ENCODE measurements at regions not wholly inside any gene's neighbourhood (a gene's known extent, or its start where the extent isn't known, plus 50 kb on each side); places are given as distances from the start of the nearest gene placed in this dataset.
A peak's percentile ranks its signal among the peaks of the same experiment; 100 is the strongest.
"Not testable (repeated sequence)": the region's sequence is repeated elsewhere in the genome, so short reads cannot be mapped to it uniquely, and the experiment has no call there.

DNA sequence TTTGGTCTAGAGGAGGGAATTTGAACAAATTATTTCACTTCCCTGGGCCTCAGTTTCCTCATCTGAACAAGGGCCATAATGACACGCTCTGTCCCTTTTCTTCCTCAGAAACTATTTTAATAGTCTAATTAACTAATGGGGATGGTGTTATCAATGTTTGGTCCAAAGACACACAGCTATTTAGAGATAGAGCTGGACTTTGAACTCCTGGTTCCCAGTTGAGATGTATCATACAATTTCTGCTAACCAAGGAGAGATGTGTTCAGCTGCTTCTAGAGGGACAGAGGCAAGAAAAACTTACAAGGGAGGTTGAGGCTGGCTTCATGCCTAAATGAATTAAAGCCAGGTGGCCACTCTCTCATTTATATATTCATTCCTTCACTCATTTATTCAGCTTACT lies 90.6 kb upstream of the CLINT1 start:
- no peak for DNase-seq (ENCODE audit: low read depth in 2 of 2)

DNA sequence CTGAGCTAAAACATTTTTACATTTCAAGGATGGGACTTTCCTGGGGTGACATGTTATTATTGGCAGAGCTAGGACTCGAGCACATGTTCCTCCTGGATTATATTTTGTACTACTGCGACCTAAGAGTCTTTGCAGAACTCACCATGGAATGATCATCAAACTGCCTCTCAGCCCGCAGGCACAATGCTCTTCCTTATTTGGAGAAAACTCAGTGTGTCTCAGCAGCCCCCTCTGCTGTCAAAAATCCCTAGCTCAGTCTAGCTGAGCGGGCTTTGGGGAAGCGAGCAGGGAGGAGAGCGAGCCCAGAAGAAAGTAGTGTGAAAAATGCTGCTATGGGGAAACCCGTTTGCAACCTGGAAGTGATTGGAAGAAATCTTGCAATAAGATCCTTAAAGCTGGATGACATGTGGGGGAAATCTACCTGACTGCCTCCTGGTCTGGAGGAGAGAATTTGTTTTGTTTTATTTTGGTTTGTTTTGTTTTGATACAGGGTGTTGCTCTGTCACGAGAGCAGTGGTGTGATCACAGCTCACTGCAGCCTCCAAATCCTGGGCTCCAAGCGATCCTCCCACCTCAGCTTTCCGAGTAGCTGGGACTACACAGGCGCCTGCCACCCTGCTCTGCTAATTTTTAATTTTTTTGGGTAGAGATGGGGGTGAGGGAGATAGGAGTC lies 89.9 kb upstream of the CLINT1 start:
- peak; percentile 87 to 91 for DNase-seq (ENCODE audit: low read depth in 2 of 2)

DNA sequence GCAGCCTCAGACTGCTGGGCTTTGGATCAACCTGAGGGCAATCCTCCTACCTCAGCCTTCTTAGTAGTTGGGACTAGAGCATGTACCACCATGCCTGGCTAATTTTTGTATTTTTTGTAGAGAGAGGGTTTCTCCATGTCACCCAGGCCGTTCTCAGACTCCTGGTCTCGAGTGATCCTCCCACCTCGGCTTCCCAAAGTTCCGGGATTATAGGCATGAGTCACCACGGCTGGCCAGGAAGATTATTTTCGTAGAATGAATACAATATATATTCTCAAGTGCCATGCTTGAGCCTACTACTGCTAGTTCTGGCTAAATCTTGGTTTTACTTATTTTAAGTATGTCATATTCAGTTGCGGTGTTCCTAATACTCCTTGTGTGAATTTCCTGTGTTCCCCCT lies 88.2 kb upstream of the CLINT1 start:
- DNase-seq (ENCODE audit: low read depth in 2 of 2) = peak; percentile 9 to 11

DNA sequence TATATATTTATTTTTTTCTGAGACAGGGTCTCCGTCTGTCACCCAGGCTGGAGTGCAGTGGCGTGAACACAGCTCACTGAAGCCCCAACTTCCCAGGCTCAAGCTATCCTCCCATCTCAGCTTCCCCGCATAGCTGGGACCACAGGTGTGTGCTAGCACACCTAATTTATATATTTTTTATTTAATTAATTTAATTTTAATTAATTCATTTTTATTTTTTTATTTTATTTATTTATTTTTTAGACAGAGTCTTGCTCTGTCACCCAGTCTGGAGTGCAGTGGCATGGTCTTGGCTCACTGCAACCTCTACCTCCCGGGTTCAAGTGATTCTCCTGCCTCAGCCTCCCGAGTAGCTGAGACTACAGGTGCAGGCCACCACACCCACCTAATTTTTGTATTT lies 86.9 kb upstream of the CLINT1 start:
- not testable (repeated sequence) for DNase-seq (ENCODE audit: low read depth in 2 of 2)

DNA sequence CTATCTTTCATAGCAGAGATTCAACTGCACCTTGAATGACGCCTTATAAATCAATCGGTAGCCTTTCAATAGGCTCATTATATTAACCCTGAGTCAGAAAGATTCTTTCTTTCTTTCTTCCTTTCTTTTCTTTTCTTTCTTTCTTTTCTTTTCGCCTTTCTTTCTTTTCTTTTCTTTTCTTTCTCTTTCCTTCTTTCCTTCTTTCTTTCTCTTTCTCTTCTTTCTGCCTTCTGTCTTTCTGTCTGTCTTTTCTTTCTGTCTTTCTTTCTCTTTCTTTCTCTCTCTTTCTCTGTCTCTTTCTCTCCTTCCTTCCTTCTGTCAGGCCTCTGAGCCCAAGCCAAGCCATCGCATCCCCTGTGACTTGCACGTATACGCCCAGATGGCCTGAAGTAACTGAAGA lies 86.0 kb upstream of the CLINT1 start:
- no peak for DNase-seq (ENCODE audit: low read depth in 2 of 2)

DNA sequence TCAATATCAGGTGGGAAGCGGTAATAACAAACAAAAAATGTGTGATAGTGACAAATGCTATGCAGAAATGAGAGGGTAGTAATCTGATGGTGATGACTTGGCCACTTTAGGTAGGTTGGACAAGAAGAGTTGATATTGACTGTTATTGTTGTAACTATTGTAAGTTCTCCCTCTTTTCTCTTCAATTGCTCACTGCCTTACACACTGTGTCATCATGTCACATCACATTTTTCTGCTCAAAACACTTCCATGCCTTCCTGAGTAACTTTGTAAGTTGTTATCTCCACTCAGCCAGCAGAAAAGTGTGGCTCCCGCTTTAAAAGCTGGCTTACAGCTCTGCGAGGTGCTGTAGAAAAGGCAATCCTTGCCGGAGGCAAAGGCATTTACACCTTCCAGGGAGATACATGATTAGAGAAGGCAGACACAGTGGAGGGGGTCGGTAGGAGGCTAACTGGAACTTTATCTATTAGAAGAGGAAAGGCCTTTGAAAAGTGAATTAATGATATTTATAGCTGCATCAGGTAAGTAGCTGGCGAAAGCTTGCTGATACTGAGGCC lies 85.2 kb upstream of the CLINT1 start:
- no peak for DNase-seq (ENCODE audit: low read depth in 2 of 2)

DNA sequence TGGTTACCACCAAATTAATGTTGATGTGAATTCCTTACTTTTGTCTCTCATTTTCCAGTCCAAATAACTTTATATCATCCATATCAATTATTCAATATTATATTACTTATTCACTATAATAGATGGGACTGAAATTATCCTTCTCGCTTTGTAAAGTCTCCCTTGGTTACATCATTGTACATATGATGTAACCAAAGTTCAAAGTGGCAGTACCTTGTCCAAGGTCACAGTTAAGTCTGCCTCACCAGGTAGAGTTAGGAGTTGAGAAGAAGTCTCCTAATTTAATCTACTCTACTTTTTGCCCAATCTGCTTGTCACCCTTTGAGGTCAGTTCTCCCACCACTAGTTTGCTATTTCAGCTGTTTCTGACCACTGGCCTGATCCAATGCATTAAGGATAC lies 83.7 kb upstream of the CLINT1 start:
- DNase-seq (ENCODE audit: low read depth in 2 of 2) = no peak

DNA sequence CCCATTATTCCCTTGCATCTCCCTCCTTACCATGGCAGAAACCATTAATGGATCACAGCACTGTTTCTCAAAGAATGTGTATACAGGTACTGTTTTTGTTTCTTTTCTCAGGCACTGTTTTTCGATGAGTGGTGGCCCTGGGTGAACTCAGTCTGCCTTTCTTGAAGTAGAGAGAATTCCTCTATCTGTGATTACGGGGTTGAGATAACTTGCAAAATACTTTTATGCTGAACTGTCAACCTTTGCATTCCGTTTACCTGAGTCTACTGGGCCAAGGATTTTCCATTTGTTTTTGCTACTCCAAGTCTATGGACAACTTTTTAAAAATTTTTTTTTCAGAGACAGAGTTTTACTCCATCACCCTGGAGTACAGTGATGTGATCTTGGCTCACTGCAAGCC lies 82.7 kb upstream of the CLINT1 start:
- DNase-seq (ENCODE audit: low read depth in 2 of 2) = no peak

DNA sequence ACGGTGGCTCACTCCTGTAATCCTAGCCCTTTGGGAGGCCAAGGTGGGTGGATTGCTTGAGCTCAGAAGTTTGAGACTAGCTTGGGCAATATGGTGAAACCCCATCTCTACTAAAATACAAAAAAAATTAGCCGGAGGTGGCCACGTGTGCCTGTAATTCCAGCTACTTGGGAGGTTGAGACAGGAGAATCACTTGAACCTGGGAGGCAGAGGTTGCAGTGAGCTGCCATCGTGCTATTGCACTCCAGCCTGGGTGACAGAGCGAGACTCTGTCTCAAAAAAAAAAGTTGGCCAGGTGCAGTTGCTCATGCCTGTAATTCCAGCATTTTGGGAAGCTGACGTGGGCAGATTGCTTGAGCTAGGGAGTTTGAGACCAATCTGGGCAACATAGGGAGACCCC lies 79.2 kb upstream of the CLINT1 start:
- not testable (repeated sequence) for DNase-seq (ENCODE audit: low read depth in 2 of 2)

DNA sequence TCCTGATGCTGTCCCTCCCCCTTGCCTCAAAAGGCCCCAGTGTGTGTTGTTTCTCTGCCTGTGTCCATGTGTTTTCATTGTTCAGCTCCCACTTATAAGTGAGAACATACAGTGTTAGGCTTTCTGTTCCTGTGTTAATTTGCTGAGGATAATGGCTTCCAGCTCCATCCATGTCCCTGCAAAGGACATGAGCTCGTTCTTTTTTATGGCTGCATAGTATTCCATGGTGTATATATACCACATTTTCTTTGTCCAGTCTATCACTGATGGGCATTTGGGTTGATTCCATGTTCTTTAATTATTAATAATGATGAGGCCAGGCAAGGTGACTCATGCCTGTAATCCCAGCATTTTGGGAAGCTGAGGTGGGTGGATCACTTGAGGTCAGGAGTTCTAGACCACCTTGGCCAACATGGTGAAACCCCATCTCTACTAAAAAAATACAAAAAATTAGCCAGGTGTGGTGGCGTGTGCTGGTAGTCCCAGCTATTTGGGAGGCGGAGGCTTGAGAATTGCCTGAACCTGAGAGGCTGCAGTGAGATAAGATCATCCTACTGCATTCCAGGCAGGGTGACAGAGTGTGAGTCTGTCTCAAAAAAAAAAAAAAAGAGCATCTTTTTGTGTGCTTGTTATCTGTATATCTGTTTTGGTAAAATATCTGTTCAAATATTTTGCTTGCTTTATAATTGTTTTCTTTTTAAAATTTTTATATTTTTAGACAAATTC lies 78.0 kb upstream of the CLINT1 start:
- DNase-seq (ENCODE audit: low read depth in 2 of 2) = not testable (repeated sequence)

DNA sequence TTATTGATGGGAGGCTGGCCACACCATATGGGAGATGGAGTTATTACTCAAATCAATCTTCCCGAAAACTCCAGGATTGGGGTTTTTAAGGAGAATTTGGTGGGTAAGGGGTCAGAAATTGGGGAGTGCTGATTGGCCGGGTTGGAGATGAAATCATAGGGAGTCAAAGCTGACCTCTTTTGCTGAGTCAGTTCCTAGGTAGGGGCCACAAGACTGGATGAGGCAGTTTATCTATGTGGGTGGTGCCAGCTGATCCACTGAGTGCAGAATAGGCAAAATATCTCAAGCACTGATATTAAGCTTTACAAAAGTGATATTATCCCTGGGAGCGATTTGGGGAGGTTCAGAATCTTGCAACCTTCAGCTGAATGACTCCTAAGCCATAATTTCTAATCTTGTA lies 75.7 kb upstream of the CLINT1 start:
- no peak for DNase-seq (ENCODE audit: low read depth in 2 of 2)

DNA sequence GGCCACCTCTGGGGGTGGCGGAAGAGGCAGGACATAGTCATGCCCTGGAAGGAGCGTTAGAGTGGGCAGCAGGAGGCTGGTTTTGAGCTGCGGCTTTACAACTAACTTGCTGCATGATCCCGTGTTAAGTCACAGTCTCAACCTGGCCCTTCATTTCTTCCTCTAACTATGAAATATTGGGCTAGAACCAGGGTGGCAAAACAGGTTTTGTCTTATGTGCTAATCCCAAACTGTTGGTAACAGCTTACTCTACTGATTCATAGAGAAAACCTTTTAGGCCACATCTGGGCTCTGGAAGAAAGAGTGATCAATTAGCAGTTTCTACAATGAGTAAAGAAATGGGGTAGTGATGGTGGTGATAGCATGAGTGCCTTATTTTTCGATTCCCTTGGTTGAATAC lies 74.1 kb upstream of the CLINT1 start:
- no peak for DNase-seq (ENCODE audit: low read depth in 2 of 2)

DNA sequence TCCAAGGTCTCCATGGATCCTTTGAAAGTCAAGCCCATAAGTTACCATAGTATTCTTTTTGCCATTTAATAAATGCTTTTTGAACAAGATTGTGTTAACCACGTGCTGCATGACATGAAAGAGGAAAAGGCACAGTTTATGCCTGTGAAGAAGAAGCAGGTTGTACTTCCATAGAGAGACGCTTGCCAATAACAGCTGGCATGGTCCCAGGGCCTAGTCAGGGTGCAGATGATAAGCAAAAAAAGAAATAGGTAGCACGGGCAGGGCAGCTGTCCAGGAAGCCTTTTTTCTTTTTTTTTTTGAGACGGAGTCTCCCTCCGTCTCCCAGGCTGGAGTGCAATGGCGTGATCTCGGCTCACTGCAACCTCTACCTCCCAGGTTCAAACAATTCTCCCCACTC lies 71.8 kb upstream of the CLINT1 start:
- peak in 1 of 2 donors; percentile 48 for DNase-seq (ENCODE audit: low read depth in 2 of 2)

DNA sequence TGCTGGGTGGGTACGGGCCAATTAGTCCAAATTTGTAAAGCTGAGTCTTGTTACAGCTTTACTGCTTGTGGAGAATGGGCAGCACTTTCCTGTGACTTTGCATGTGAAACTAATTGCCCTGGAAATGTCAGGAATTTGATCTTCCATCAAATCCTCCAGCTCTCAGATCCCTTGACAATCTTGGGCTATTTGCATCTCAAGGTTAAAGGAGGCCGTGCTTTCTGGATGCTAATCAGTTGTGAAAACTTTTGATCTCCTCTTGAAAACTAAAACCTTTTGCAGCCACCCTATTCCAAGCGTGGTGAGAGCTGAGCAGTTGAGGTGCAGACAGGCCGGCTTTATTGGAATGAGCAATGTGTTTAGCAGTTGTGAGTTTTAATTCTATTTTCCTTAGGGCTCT lies 68.0 kb upstream of the CLINT1 start:
- no peak for DNase-seq (ENCODE audit: low read depth in 2 of 2)

DNA sequence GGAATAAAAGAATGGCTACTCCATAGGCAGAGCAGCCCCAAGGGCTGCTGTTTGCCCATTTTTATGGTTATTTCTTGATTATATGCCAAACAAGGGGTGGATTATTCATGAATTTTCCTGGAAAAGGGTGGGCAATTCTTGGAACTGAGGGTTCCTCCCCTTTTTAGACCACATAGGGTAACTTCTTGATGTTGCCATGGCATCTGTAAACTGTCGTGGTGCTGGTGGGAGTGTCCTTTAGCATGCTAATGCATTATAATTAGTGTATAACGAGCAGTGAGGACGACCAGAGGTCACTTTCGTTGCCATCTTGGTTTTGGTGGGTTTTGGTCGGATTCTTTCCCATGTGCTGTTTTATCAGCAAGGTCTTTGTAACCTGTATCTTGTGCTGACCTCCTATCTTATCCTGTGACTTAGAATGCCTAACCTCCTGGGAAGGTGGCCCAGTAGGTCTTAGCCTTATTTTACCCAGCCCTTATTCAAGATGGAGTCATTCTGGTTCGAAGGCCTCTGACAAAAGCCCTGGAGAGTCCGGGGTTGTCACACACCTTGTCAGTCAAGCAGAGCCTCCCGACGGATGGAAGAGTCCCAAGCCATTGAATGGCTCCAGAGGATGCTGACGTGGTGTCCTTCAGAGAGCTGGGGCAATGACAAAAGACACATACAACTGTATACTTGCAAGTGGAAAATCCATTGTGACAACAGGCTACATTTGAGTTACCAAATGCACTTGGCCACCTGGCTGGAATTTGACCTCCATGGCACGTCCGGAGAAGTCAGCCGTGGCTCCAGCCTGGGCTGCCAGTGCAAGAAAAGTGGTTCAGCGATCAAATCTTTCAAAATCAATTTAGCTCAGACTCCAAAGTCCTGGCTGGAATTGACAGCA lies 67.1 kb upstream of the CLINT1 start:
- no peak for DNase-seq (ENCODE audit: low read depth in 2 of 2)

DNA sequence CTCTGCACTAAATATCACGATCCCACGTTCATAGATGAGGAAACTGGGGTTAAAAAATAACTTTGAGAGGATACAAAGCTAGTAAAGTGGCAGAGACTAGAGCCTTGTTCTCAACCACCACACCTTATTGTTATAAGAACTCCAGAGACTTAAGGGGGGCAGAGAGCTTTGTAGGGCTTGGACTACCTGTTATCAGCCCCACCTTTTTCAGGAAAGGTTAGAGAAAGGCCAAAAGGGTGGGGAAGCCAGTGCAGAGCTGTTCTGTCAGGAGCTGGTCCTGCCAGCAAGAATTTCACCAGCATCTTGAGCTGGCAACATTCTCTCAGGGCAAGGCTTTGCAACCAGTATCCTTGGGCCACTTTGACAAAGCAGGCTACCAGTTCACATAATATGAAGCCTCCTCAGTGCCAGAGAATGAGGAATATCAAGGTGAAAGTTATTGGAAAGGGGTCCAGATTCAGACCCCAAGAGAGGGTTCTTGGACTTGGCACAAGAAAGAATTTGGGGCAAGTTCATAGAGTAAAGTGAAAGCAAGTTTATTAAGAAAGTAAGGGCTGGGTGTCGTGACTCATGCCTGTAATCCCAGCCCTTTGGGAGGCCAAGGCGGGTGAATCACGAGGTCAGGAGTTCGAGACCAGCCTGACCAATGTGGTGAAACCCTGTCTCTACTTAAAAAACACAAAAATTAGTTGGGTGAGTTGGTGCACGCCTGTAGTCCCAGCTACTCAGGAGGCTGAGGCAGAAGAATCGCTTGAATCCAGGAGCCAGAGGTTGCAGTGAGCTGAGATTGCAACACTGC lies 66.2 kb upstream of the CLINT1 start:
- DNase-seq (ENCODE audit: low read depth in 2 of 2) = no peak

DNA sequence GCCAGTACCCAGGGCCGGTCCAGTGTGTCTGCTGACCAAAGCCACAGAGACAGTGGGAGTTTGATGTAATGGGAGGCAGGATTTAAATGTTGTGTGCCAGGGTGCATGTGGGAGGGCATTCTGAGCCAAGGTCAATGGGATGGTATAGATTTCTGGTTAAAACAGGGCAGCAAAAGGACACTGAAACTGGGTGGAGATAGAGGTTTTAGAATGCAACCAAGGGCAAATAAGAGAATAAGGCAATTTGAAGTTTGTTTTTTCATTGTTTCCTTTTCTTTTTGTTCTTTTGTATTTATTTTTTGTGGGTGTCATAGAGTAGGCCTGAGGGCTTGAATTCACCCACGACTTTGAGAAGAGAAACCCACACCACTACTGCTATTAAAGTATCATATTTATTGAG lies 65.5 kb upstream of the CLINT1 start:
- no peak for DNase-seq (ENCODE audit: low read depth in 2 of 2)

DNA sequence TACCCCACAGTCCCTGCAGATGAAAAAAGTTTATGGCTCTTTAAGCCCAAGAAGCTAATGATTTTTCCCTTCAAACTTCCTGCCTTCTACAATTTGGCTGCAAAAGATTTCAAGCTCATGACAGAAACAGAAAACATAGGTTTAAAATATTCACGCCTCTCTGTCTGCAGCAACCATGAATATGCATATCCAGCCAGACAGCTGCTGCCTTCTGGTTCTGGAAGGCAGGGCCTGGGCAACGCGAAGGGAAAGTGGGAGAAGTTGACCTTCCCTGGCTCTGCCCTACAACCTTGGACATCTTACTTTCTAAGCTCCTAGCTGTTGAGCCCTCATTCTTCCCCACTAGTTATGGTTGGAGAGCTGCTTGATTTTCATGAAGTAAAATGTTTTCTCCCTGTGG lies 64.8 kb upstream of the CLINT1 start:
- DNase-seq (ENCODE audit: low read depth in 2 of 2) = no peak

DNA sequence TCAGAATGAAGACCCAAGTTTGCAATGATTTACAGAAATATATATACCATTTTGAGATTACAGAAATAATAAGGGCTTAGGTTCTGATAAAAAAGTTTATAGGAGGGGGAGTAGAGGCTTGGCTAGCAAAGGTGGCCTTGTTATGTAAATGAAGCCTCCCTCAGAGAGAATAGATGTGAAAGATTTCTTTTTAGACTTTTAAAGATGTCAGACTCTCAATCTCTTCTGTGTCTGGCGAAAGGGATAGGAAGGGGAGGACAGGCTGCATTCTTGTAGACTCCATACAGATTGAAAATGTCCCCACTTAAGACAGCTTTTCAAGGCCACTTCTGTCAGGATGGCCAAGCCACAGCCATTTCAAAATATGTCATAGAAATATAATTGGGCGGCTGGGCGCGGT lies 63.1 kb upstream of the CLINT1 start:
- DNase-seq (ENCODE audit: low read depth in 2 of 2) = no peak

DNA sequence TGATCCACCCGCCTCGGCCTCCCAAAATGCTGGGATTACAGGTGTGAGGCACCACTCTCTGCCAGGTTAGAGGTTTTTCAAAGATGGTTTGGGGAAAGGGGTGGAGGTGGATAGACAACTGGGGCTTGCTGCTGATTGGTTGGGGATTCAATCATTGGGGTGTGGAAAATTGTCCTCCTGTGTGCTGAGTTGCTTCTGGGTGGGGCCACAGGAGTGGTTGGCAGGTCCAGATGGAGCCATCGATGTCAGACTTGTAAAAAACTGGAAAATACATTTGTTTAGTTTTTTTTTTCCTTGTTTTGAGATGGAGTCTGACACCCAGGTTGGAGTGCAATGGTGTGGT lies 61.9 kb upstream of the CLINT1 start:
- no peak for DNase-seq (ENCODE audit: low read depth in 2 of 2)
